H9 (cell line): ENCODE measurements at regions not wholly inside any gene's neighbourhood (a gene's known extent, or its start where the extent isn't known, plus 50 kb on each side); places are given as distances from the start of the nearest gene placed in this dataset.

Experiments
- DNase-seq: peaks from one replicate; pipeline ENCODE4 v3.0.0-alpha.2; 2017
- H2AFZ ChIP-seq: one replicate; pipeline ENCODE4 v1.6.1; 2013; ENCODE audit warnings: mild to moderate bottlenecking, low read length, control low read depth, moderate library complexity
- H2AK5ac ChIP-seq: 2 replicates; pipeline ENCODE4 v1.6.1; 2013; ENCODE audit warnings: low read length, control low read depth, mixed read lengths; ENCODE audit not compliant: insufficient read length
- H2BK120ac ChIP-seq: one replicate; pipeline ENCODE4 v1.6.1; 2013; ENCODE audit warnings: low read depth, mild to moderate bottlenecking, low read length, control low read depth, inconsistent platforms; ENCODE audit not compliant: poor library complexity, severe bottlenecking
- H2BK12ac ChIP-seq: 2 replicates; pipeline ENCODE4 v1.6.1; 2013; ENCODE audit warnings: low read length, control low read depth, mixed read lengths, low read depth; ENCODE audit not compliant: insufficient read length
- H2BK15ac ChIP-seq: 2 replicates; pipeline ENCODE4 v1.6.1; 2013; ENCODE audit warnings: low read depth, low read length, control low read depth
- H2BK20ac ChIP-seq: one replicate; pipeline ENCODE4 v1.6.1; 2013; ENCODE audit warnings: low read depth, mild to moderate bottlenecking, low read length, control low read depth, inconsistent platforms; ENCODE audit not compliant: poor library complexity, severe bottlenecking
- H2BK5ac ChIP-seq: 2 replicates; pipeline ENCODE4 v1.6.1; 2013; ENCODE audit warnings: low read length, control low read depth, mixed read lengths; ENCODE audit not compliant: insufficient read length
- H3K14ac ChIP-seq: 2 replicates; pipeline ENCODE4 v1.6.1; 2013; ENCODE audit warnings: low read length, control low read depth; ENCODE audit not compliant: insufficient read depth
- H3K18ac ChIP-seq: 2 replicates; pipeline ENCODE4 v1.6.1; 2013; ENCODE audit warnings: low read depth, mild to moderate bottlenecking, mixed read lengths, low read length, control low read depth; ENCODE audit not compliant: insufficient read length
- H3K23ac ChIP-seq: 2 replicates; pipeline ENCODE4 v1.6.1; 2013; ENCODE audit warnings: low read length, control low read depth, mixed read lengths, low read depth; ENCODE audit not compliant: insufficient read length
- H3K23me2 ChIP-seq: 2 replicates; pipeline ENCODE4 v1.6.1; 2013; ENCODE audit warnings: low read depth, mild to moderate bottlenecking, mixed read lengths, low read length, control low read depth; ENCODE audit not compliant: insufficient read length, poor library complexity, severe bottlenecking
- H3K27ac ChIP-seq: 2 replicates; pipeline ENCODE4 v1.5.1; 2013; ENCODE audit warnings: low read length, control low read depth, mixed read lengths, low read depth; ENCODE audit not compliant: insufficient read length
- H3K27me3 ChIP-seq: 2 replicates; pipeline ENCODE4 v1.6.1; 2013; ENCODE audit warnings: low read length, control low read depth, inconsistent platforms; ENCODE audit not compliant: insufficient read depth
- H3K4ac ChIP-seq: 2 replicates; pipeline ENCODE4 v1.6.1; 2013; ENCODE audit warnings: low read depth, mild to moderate bottlenecking, control low read depth, inconsistent platforms, low read length, moderate library complexity
- H3K4me1 ChIP-seq: 2 replicates; pipeline ENCODE4 v1.6.1; 2013; ENCODE audit warnings: low read length, control low read depth, inconsistent platforms; ENCODE audit not compliant: insufficient read depth
- H3K4me2 ChIP-seq: 2 replicates; pipeline ENCODE4 v1.6.1; 2013; ENCODE audit warnings: low read length, control low read depth, mixed read lengths; ENCODE audit not compliant: insufficient read length, insufficient read depth
- H3K56ac ChIP-seq: 2 replicates; pipeline ENCODE4 v1.6.1; 2013; ENCODE audit warnings: low read depth, mild to moderate bottlenecking, mixed read lengths, low read length, control low read depth; ENCODE audit not compliant: insufficient read length
- H3K79me1 ChIP-seq: 2 replicates; pipeline ENCODE4 v1.6.1; 2013; ENCODE audit warnings: low read depth, mild to moderate bottlenecking, moderate library complexity, low read length, control low read depth, inconsistent platforms; ENCODE audit not compliant: insufficient read depth, poor library complexity, severe bottlenecking
- H3K79me2 ChIP-seq: 2 replicates; pipeline ENCODE4 v1.6.1; 2013; ENCODE audit warnings: low read length, control low read depth, inconsistent platforms; ENCODE audit not compliant: insufficient read depth
- H3K9ac ChIP-seq: 2 replicates; pipeline ENCODE4 v1.6.1; 2013; ENCODE audit warnings: low read length, control low read depth, mixed read lengths; ENCODE audit not compliant: insufficient read length; ENCODE audit errors: extremely low read depth
- H3K9me3 ChIP-seq: one replicate; pipeline ENCODE4 v1.6.1; 2013; ENCODE audit warnings: low read depth, low read length, inconsistent platforms; ENCODE audit not compliant: control insufficient read depth
- H3T11ph ChIP-seq: one replicate; pipeline ENCODE4 v1.6.1; 2013; ENCODE audit warnings: mild to moderate bottlenecking, low read length, control low read depth, inconsistent platforms
- H4K20me1 ChIP-seq: one replicate; pipeline ENCODE4 v1.6.1; 2013; ENCODE audit not compliant: control insufficient read depth, insufficient read length, insufficient read depth
- H4K5ac ChIP-seq: 2 replicates; pipeline ENCODE4 v1.6.1; 2013; ENCODE audit warnings: low read depth, mild to moderate bottlenecking, mixed read lengths, low read length, control low read depth; ENCODE audit not compliant: insufficient read length
- H4K8ac ChIP-seq: replicated peaks from 2 replicates; pipeline ENCODE4 v1.6.1; 2013; ENCODE audit warnings: low read length, control low read depth, mixed read lengths, low read depth; ENCODE audit not compliant: insufficient read length
- H4K91ac ChIP-seq: 2 replicates; pipeline ENCODE4 v1.6.1; 2013; ENCODE audit warnings: low read depth, mild to moderate bottlenecking, moderate library complexity, mixed read lengths, low read length, control low read depth; ENCODE audit not compliant: insufficient read length
- H3K27ac Mint-ChIP-seq, 3 experiments: 2 replicates in 2 of 3; 3 replicates in 1 of 3; pipeline ENCODE4 v1.8.0; 2020 to 2021; ENCODE audit warnings: mixed read lengths in 3 of 3, mild to moderate bottlenecking in 1 of 3, moderate library complexity in 1 of 3
- H3K27me3 Mint-ChIP-seq: 2 replicates; pipeline ENCODE4 v1.8.0; 2021; ENCODE audit warnings: low read depth, mild to moderate bottlenecking, moderate library complexity, mixed read lengths
- H3K36me3 Mint-ChIP-seq, 3 experiments: 2 replicates in 2 of 3; 3 replicates in 1 of 3; pipeline ENCODE4 v1.8.0; 2020 to 2021; ENCODE audit warnings: low read depth in 3 of 3, mixed read lengths in 3 of 3; ENCODE audit not compliant: insufficient read depth in 1 of 3
- H3K4me1 Mint-ChIP-seq, 2 experiments: 2 replicates each; pipeline ENCODE4 v1.8.0; 2020; ENCODE audit warnings: mixed read lengths in 2 of 2
- H3K4me3 Mint-ChIP-seq, 2 experiments: 2 replicates in 1 of 2; 3 replicates in 1 of 2; pipeline ENCODE4 v1.8.0; 2020 to 2021; ENCODE audit warnings: mild to moderate bottlenecking in 2 of 2, mixed read lengths in 2 of 2, moderate library complexity in 1 of 2
- H3K9me3 Mint-ChIP-seq, 2 experiments: 2 replicates in 1 of 2; 3 replicates in 1 of 2; pipeline ENCODE4 v1.8.0; 2020; ENCODE audit warnings: mild to moderate bottlenecking in 2 of 2, mixed read lengths in 2 of 2, moderate library complexity in 1 of 2
- CTCF ChIP-seq: fragments of 200-600 bp; sonication (generic); conservative IDR thresholded peaks from 3 replicates; pipeline ENCODE4 v1.8.0; 2021; ENCODE audit warnings: antibody characterized with exemption, mild to moderate bottlenecking
- WGBS: extraction: QIAGEN DNeasy Blood & Tissue Kit; methylation state at CpG from one replicate; pipeline ENCODE4 v1.1.7; 2013; ENCODE audit warnings: missing lambda C conversion rate, low lambda C conversion rate, mixed read lengths; ENCODE audit not compliant: insufficient read length; ENCODE audit errors: extremely low coverage; 5-methylcytosine and 5-hydroxymethylcytosine counted together

GRCh38 chr2:129721846-129722245, 257.6 kb upstream of the RAB6C start:
- Histone ChIP-seq H4K5ac (no peak overlapping the region), H3K4me2 (no peak overlapping the region), H4K91ac (no peak overlapping the region), H2BK5ac (no peak overlapping the region), H3T11ph (no peak overlapping the region), H2AFZ (no peak overlapping the region), H3K4me1 (peaks cover 3% of the 10 kb centered on the region; the same call in 1 of the 2 replicates), H2BK20ac (no peak overlapping the region), H3K27ac (no peak overlapping the region), H3K18ac (no peak overlapping the region), H4K8ac (no peak overlapping the region), H2BK12ac (no peak overlapping the region), H2BK15ac (no peak overlapping the region), H4K20me1 (no peaks in the 10 kb centered on the region), H3K79me1 (no peaks in the 10 kb centered on the region), H2AK5ac (no peak overlapping the region), H3K14ac (no peak overlapping the region), H3K23ac (no peak overlapping the region), H3K4ac (no peak overlapping the region), H3K9ac (no peak overlapping the region), H3K56ac (no peak overlapping the region), H3K27me3 (no peaks in the 10 kb centered on the region), H3K79me2 (no peaks in the 10 kb centered on the region), H2BK120ac (no peak overlapping the region), H3K23me2 (no peaks in the 10 kb centered on the region), H3K9me3 (no peaks in the 10 kb centered on the region)
- no peak for TF ChIP-seq CTCF
- H3K9me3 Mint-ChIP-seq = no peaks in the 10 kb centered on the region
- no CpG with 5 or more reads among the region's 15 CpGs for WGBS
- DNase-seq = peak; percentile 43
- H3K4me1 Mint-ChIP-seq = peaks cover 21 to 25% of the 10 kb centered on the region in 2 experiments
- no peak overlapping the region for H3K27ac Mint-ChIP-seq
- no peak overlapping the region for H3K4me3 Mint-ChIP-seq
- no peaks in the 10 kb centered on the region; the same call in 1 of the 2 replicates for H3K27me3 Mint-ChIP-seq
- no peaks in the 10 kb centered on the region for H3K36me3 Mint-ChIP-seq
